ENCODE measurements at regions not wholly inside any gene's neighbourhood (a gene's known extent, or its start where the extent isn't known, plus 50 kb on each side); places are given as distances from the start of the nearest gene placed in this dataset.

DNA sequence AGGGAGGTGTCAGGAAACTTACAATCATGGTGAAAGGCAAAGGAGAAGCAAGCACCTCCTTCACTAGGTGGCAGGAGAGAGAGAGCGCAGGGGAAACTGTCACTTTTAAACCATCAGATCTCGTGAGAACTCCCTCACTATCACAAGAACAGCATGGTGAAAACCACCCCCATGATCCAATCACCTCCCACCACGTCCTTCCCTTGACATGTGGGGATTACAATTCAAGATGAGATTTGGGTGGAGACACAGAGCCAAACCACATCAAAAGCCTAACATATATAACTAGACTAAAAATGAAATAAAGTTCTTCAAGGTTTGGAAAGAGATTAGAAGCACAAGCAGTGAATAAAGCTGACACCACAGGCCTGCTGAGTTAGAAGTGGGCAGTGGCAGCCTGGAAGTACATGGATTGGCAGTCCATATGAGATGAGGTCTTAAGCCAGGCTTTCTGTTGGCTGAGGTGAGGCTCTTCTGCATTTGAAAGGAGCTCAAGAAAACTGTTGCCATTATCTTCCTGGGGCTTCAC lies 96.4 kb upstream of the MDFIC start:
- H3K9me3 ChIP-seq (replicated peaks; ENCODE audit: insufficient read depth, low read length) = no peaks in the 10 kb centered on the region
- no peak for DNase-seq
- no peaks in the 10 kb centered on the region for H3K4me1 ChIP-seq (ENCODE audit: low read length)

GRCh38 chr7:114830952-114831351 lies 90.9 kb upstream of the MDFIC start:
- H3K27me3 ChIP-seq (replicated peaks; ENCODE audit: insufficient read depth, low read length) = no peaks in the 10 kb centered on the region
- H3K4me1 ChIP-seq (ENCODE audit: low read length) = no peaks in the 10 kb centered on the region
- no peak for DNase-seq
- H3K79me2 ChIP-seq (ENCODE audit: low read length) = no peaks in the 10 kb centered on the region
- no peak overlapping the region for H3K4me3 ChIP-seq (ENCODE audit: low read length)
- H3K27ac ChIP-seq (ENCODE audit: low read length) = no peak overlapping the region
- no peaks in the 10 kb centered on the region for H3K9me2 ChIP-seq (replicated peaks; ENCODE audit: insufficient read depth, low read length)
- no peak for TF ChIP-seq EZH2 (optimal IDR thresholded peaks at IDR 0.05; ENCODE audit: low read depth, low read length)
- H3K9ac ChIP-seq (ENCODE audit: low read length) = no peak overlapping the region
- H4K20me1 ChIP-seq (ENCODE audit: insufficient read depth, low read length) = no peaks in the 10 kb centered on the region
- H3K36me3 ChIP-seq (replicated peaks; ENCODE audit: insufficient read depth, low read length) = no peaks in the 10 kb centered on the region
- no peaks in the 10 kb centered on the region for H3K9me3 ChIP-seq (replicated peaks; ENCODE audit: insufficient read depth, low read length)
- H3F3A ChIP-seq (ENCODE audit: insufficient read depth, low read length) = no peaks in the 10 kb centered on the region
- no peak overlapping the region for H3K4me2 ChIP-seq (ENCODE audit: low read depth, low read length)
- H2AFZ ChIP-seq (ENCODE audit: low read length) = no peak overlapping the region

More for the DNA sequence above, 96.4 kb upstream of the MDFIC start:
- no peaks in the 10 kb centered on the region for H3K9me2 ChIP-seq (replicated peaks; ENCODE audit: insufficient read depth, low read length)
- no peaks in the 10 kb centered on the region for H4K20me1 ChIP-seq (ENCODE audit: insufficient read depth, low read length)
- no peaks in the 10 kb centered on the region for H3F3A ChIP-seq (ENCODE audit: insufficient read depth, low read length)
- H3K9ac ChIP-seq (ENCODE audit: low read length) = no peak overlapping the region
- no peak overlapping the region for H2AFZ ChIP-seq (ENCODE audit: low read length)
- no peak overlapping the region for H3K4me3 ChIP-seq (ENCODE audit: low read length)
- H3K36me3 ChIP-seq (replicated peaks; ENCODE audit: insufficient read depth, low read length) = no peaks in the 10 kb centered on the region
- H3K79me2 ChIP-seq (ENCODE audit: low read length) = no peaks in the 10 kb centered on the region
- H3K4me2 ChIP-seq (ENCODE audit: low read depth, low read length) = no peak overlapping the region
- TF ChIP-seq EZH2 (optimal IDR thresholded peaks at IDR 0.05; ENCODE audit: low read depth, low read length) = no peak
- TF ChIP-seq, protein P1, sequence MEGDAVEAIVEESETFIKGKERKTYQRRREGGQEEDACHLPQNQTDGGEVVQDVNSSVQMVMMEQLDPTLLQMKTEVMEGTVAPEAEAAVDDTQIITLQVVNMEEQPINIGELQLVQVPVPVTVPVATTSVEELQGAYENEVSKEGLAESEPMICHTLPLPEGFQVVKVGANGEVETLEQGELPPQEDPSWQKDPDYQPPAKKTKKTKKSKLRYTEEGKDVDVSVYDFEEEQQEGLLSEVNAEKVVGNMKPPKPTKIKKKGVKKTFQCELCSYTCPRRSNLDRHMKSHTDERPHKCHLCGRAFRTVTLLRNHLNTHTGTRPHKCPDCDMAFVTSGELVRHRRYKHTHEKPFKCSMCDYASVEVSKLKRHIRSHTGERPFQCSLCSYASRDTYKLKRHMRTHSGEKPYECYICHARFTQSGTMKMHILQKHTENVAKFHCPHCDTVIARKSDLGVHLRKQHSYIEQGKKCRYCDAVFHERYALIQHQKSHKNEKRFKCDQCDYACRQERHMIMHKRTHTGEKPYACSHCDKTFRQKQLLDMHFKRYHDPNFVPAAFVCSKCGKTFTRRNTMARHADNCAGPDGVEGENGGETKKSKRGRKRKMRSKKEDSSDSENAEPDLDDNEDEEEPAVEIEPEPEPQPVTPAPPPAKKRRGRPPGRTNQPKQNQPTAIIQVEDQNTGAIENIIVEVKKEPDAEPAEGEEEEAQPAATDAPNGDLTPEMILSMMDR (IDR thresholded peaks at IDR 0.05; ENCODE audit: low read length) = no peak
- no peak for TF ChIP-seq EZH2phosphoT487 (IDR thresholded peaks at IDR 0.05; ENCODE audit: low read length)
- no peak overlapping the region for H3K27ac ChIP-seq (ENCODE audit: low read length)
- H3K27me3 ChIP-seq (replicated peaks; ENCODE audit: insufficient read depth, low read length) = no peaks in the 10 kb centered on the region

- Histone ChIP-seq H3K79me2 (ENCODE audit: low read length) (no peaks in the 10 kb centered on the region), H3K9ac (ENCODE audit: low read length) (no peak overlapping the region), H4K20me1 (ENCODE audit: insufficient read depth, low read length) (no peaks in the 10 kb centered on the region), H3K4me2 (ENCODE audit: low read depth, low read length) (no peak overlapping the region), H3K4me1 (ENCODE audit: low read length) (no peaks in the 10 kb centered on the region), H3F3A (ENCODE audit: insufficient read depth, low read length) (no peaks in the 10 kb centered on the region), H3K9me3 (replicated peaks; ENCODE audit: insufficient read depth, low read length) (no peaks in the 10 kb centered on the region), H2AFZ (ENCODE audit: low read length) (no peak overlapping the region), H3K9me2 (replicated peaks; ENCODE audit: insufficient read depth, low read length) (no peaks in the 10 kb centered on the region), H3K36me3 (replicated peaks; ENCODE audit: insufficient read depth, low read length) (no peaks in the 10 kb centered on the region), H3K27me3 (replicated peaks; ENCODE audit: insufficient read depth, low read length) (no peaks in the 10 kb centered on the region), H3K27ac (ENCODE audit: low read length) (no peak overlapping the region), H3K4me3 (ENCODE audit: low read length) (no peak overlapping the region)
- TF ChIP-seq EZH2phosphoT487 (IDR thresholded peaks at IDR 0.05; ENCODE audit: low read length) (no peak), EZH2 (optimal IDR thresholded peaks at IDR 0.05; ENCODE audit: low read depth, low read length) (no peak)
- TF ChIP-seq, protein P1 (IDR thresholded peaks at IDR 0.05; ENCODE audit: low read length) = no peak
- no peak for DNase-seq
Measured at GRCh38 chr7:114832906-114833595, 88.8 kb upstream of the MDFIC start.

DNA sequence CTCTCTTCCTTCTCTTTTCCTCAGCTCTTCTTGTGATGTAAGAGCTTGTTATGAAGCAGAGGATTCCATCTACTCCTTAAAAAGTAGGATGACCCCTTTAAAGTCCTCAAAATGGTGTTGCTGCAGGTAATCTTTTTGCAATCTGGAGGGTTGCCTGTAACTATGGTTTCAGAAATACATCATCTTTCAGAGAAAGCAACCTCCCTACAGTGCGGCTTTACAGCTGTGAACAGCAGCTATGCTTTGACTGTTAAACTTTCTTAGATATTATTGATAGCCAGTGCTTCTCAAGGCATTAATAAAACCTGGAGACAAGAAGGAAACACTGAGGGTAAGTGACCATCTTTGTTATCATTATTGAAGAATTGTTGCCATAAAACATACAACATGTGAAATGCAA lies 86.6 kb upstream of the MDFIC start:
- Histone ChIP-seq H3K36me3 (replicated peaks; ENCODE audit: insufficient read depth, low read length) (no peaks in the 10 kb centered on the region), H3K9me2 (replicated peaks; ENCODE audit: insufficient read depth, low read length) (no peaks in the 10 kb centered on the region), H3K27me3 (replicated peaks; ENCODE audit: insufficient read depth, low read length) (no peaks in the 10 kb centered on the region), H3K79me2 (ENCODE audit: low read length) (no peaks in the 10 kb centered on the region), H2AFZ (ENCODE audit: low read length) (no peak overlapping the region), H4K20me1 (ENCODE audit: insufficient read depth, low read length) (no peaks in the 10 kb centered on the region), H3K27ac (ENCODE audit: low read length) (no peak overlapping the region), H3K4me1 (ENCODE audit: low read length) (no peaks in the 10 kb centered on the region), H3K4me3 (ENCODE audit: low read length) (no peak overlapping the region), H3K9ac (ENCODE audit: low read length) (no peak overlapping the region), H3K4me2 (ENCODE audit: low read depth, low read length) (no peak overlapping the region), H3F3A (ENCODE audit: insufficient read depth, low read length) (no peaks in the 10 kb centered on the region), H3K9me3 (replicated peaks; ENCODE audit: insufficient read depth, low read length) (no peaks in the 10 kb centered on the region)
- no peak for DNase-seq
- TF ChIP-seq, protein P1 (IDR thresholded peaks at IDR 0.05; ENCODE audit: low read length) = no peak
- TF ChIP-seq EZH2phosphoT487 (IDR thresholded peaks at IDR 0.05; ENCODE audit: low read length) (no peak), EZH2 (optimal IDR thresholded peaks at IDR 0.05; ENCODE audit: low read depth, low read length) (no peak)
